NB4 (cell line): ENCODE measurements at regions not wholly inside any gene's neighbourhood (a gene's known extent, or its start where the extent isn't known, plus 50 kb on each side); places are given as distances from the start of the nearest gene placed in this dataset.

Source experiments
- CTCF ChIP-seq: IDR thresholded peaks from one replicate; pipeline ENCODE4 v1.5.1; 2012; ENCODE audit warnings: low read depth, low read length
- MAX ChIP-seq: IDR thresholded peaks from 2 replicates; pipeline ENCODE4 v1.6.1; 2011; ENCODE audit warnings: low read depth, low read length
- MYC ChIP-seq: IDR thresholded peaks from 2 replicates; pipeline ENCODE4 v1.6.1; 2011; ENCODE audit warnings: low read depth, low read length
- POLR2A ChIP-seq: IDR thresholded peaks from 2 replicates; pipeline ENCODE4 v1.6.1; 2011; ENCODE audit warnings: mild to moderate bottlenecking; ENCODE audit not compliant: insufficient read length; ENCODE audit errors: extremely low read depth

- TF ChIP-seq CTCF: no peak
- no peak for TF ChIP-seq POLR2A
- TF ChIP-seq MAX: no peak
- no peak for TF ChIP-seq MYC
These were observed 369.3 kb downstream of the GPATCH2 start for GRCh38 chr1:217261636-217262035.
